Smooth muscle cell (in vitro differentiated cells): ENCODE measurements at regions not wholly inside any gene's neighbourhood (a gene's known extent, or its start where the extent isn't known, plus 50 kb on each side); places are given as distances from the start of the nearest gene placed in this dataset.

Experiments
- DNase-seq: peaks from one replicate; lab custom pipeline; 2025; ENCODE audit not compliant: unreplicated experiment; lab: John Stamatoyannopoulos, UW
- H2AFZ ChIP-seq: fragments of 200-600 bp; sonication (generic); 2 replicates; pipeline ENCODE4 v1.6.0; 2016; ENCODE audit warnings: antibody characterized with exemption, low read depth, mild to moderate bottlenecking
- H3F3A ChIP-seq: fragments of 200-600 bp; sonication (generic); 2 replicates; pipeline ENCODE4 v1.6.0; 2017; ENCODE audit warnings: antibody characterized with exemption, low read depth
- H3K27ac ChIP-seq: fragments of 200-600 bp; sonication (generic); 2 replicates; pipeline ENCODE4 v1.5.1; 2016; ENCODE audit warnings: low read depth, mild to moderate bottlenecking
- H3K27me3 ChIP-seq: fragments of 200-600 bp; sonication (generic); 2 replicates; pipeline ENCODE4 v1.6.1; 2016; ENCODE audit warnings: low read depth, mild to moderate bottlenecking
- H3K36me3 ChIP-seq: fragments of 200-600 bp; sonication (generic); 2 replicates; pipeline ENCODE4 v1.5.1; 2016; ENCODE audit warnings: low read depth
- H3K4me1 ChIP-seq: fragments of 200-600 bp; sonication (generic); 2 replicates; pipeline ENCODE4 v1.5.1; 2016; ENCODE audit warnings: low read depth
- H3K4me2 ChIP-seq: fragments of 200-600 bp; sonication (generic); 2 replicates; pipeline ENCODE4 v1.6.0; 2016; ENCODE audit warnings: mild to moderate bottlenecking
- H3K4me3 ChIP-seq: fragments of 200-600 bp; sonication (generic); 2 replicates; pipeline ENCODE4 v1.5.1; 2016; ENCODE audit warnings: mild to moderate bottlenecking
- H3K79me2 ChIP-seq: fragments of 200-600 bp; sonication (generic); 2 replicates; pipeline ENCODE4 v1.6.0; 2016; ENCODE audit warnings: low read depth, mild to moderate bottlenecking
- H3K9ac ChIP-seq: fragments of 200-600 bp; sonication (generic); 2 replicates; pipeline ENCODE4 v1.6.0; 2016; ENCODE audit warnings: low read depth
- H3K9me3 ChIP-seq: fragments of 200-600 bp; sonication (generic); replicated peaks from 2 replicates; pipeline ENCODE4 v1.5.1; 2016; ENCODE audit warnings: low read depth
- H4K20me1 ChIP-seq: fragments of 200-600 bp; sonication (generic); 2 replicates; pipeline ENCODE4 v1.6.0; 2016; ENCODE audit warnings: low read depth
- CTCF ChIP-seq: fragments of 200-600 bp; sonication (generic); IDR thresholded peaks from 2 replicates; pipeline ENCODE4 v1.5.1; 2017; ENCODE audit warnings: borderline replicate concordance, mild to moderate bottlenecking, antibody characterized with exemption; ENCODE audit not compliant: insufficient read depth, poor library complexity, severe bottlenecking
- WGBS: methylation state at CpG from one replicate; pipeline ENCODE4 v1.1.7; 2016; ENCODE audit warnings: low lambda C conversion rate; 5-methylcytosine and 5-hydroxymethylcytosine counted together

GRCh38 chr5:163995206-163995605 is 489.8 kb downstream of the MAT2B start:
- Histone ChIP-seq H3K4me1 (no peaks in the 10 kb centered on the region), H3K9ac (no peak overlapping the region), H3K79me2 (no peaks in the 10 kb centered on the region), H3K27me3 (no peaks in the 10 kb centered on the region), H2AFZ (no peak overlapping the region), H3K27ac (no peak overlapping the region), H3K4me3 (no peak overlapping the region), H4K20me1 (no peaks in the 10 kb centered on the region), H3K9me3 (no peaks in the 10 kb centered on the region), H3F3A (no peaks in the 10 kb centered on the region), H3K36me3 (no peaks in the 10 kb centered on the region), H3K4me2 (no peak overlapping the region)
- no peak for TF ChIP-seq CTCF
- WGBS = 87% methylated on average over 4 of the region's 4 CpGs
- DNase-seq = no peak

- Histone ChIP-seq H3F3A (no peaks in the 10 kb centered on the region), H2AFZ (no peak overlapping the region), H3K4me2 (no peak overlapping the region), H3K9ac (no peak overlapping the region), H3K27ac (no peak overlapping the region), H3K4me1 (no peaks in the 10 kb centered on the region), H3K79me2 (no peaks in the 10 kb centered on the region), H3K36me3 (no peaks in the 10 kb centered on the region), H3K9me3 (no peaks in the 10 kb centered on the region), H3K27me3 (no peaks in the 10 kb centered on the region), H3K4me3 (no peak overlapping the region), H4K20me1 (no peaks in the 10 kb centered on the region)
- no peak for DNase-seq
- TF ChIP-seq CTCF = no peak
Observed at GRCh38 chr5:163997965-163998364, 492.5 kb downstream of the MAT2B start.

GRCh38 chr5:164000241-164000640 is 494.8 kb downstream of the MAT2B start:
- no peak overlapping the region for H3K4me3 ChIP-seq
- H3K9me3 ChIP-seq = no peaks in the 10 kb centered on the region
- no peaks in the 10 kb centered on the region for H4K20me1 ChIP-seq
- TF ChIP-seq CTCF = no peak
- H3K4me1 ChIP-seq = no peaks in the 10 kb centered on the region
- no peaks in the 10 kb centered on the region for H3K36me3 ChIP-seq
- no peaks in the 10 kb centered on the region for H3K27me3 ChIP-seq
- WGBS = 93% methylated on average over 3 of the region's 3 CpGs
- no peaks in the 10 kb centered on the region for H3K79me2 ChIP-seq
- no peak overlapping the region for H2AFZ ChIP-seq
- DNase-seq = no peak
- no peak overlapping the region for H3K9ac ChIP-seq
- no peaks in the 10 kb centered on the region for H3F3A ChIP-seq
- no peak overlapping the region for H3K27ac ChIP-seq
- no peak overlapping the region for H3K4me2 ChIP-seq

GRCh38 chr5:164000819-164001218 is 495.4 kb downstream of the MAT2B start:
- H3K27ac ChIP-seq = no peak overlapping the region
- no peak overlapping the region for H3K9ac ChIP-seq
- H2AFZ ChIP-seq = no peak overlapping the region
- WGBS = 63% methylated on average over 3 of the region's 3 CpGs
- H3K27me3 ChIP-seq = no peaks in the 10 kb centered on the region
- no peaks in the 10 kb centered on the region for H3K9me3 ChIP-seq
- no peaks in the 10 kb centered on the region for H3K4me1 ChIP-seq
- DNase-seq = no peak
- no peak overlapping the region for H3K4me3 ChIP-seq
- no peaks in the 10 kb centered on the region for H3K79me2 ChIP-seq
- H4K20me1 ChIP-seq = no peaks in the 10 kb centered on the region
- TF ChIP-seq CTCF = no peak
- no peaks in the 10 kb centered on the region for H3F3A ChIP-seq
- no peaks in the 10 kb centered on the region for H3K36me3 ChIP-seq
- H3K4me2 ChIP-seq = no peak overlapping the region
